ENCODE measurements at regions not wholly inside any gene's neighbourhood (a gene's known extent, or its start where the extent isn't known, plus 50 kb on each side); places are given as distances from the start of the nearest gene placed in this dataset.

DNA sequence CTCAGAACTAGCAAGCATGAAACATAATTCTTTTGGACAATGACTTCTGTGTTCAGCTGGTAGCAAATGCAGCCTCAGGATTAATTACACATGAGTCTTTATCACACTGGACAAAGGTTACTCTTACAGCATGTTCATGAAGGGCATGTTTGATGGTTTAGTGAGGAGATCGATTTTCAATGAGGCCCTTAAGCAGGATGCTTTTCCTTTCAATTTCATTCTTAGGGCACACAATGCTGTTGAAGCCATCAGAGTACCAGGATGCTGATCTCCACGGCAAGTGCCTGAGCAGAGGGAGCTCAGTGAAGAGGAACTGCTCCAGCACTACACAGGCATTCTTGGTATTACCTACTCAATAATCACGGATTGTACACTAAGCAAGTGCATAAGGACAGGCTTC is 542.0 kb downstream of the SNAPC1 start:
- H3K9me3 Mint-ChIP-seq: peaks cover 3 to 4% of the 10 kb centered on the region in 2 donors
- Histone ChIP-seq H3K4me3 (ENCODE audit: low read length) (no peak overlapping the region), H3K36me3 (ENCODE audit: control insufficient read depth, insufficient read depth, low read length) (no peaks in the 10 kb centered on the region), H3K9me3 (ENCODE audit: control insufficient read depth, insufficient read depth, low read length) (no peaks in the 10 kb centered on the region), H3K4me1 (ENCODE audit: control insufficient read depth, insufficient read depth, low read length) (no peaks in the 10 kb centered on the region), H3K27ac (ENCODE audit: low read length) (no peak overlapping the region), H3K27me3 (ENCODE audit: control insufficient read depth, insufficient read depth, low read length) (no peaks in the 10 kb centered on the region)
- no peaks in the 10 kb centered on the region for H3K4me1 Mint-ChIP-seq
- DNase-seq (no peak), ATAC-seq (no peak)
- H3K36me3 Mint-ChIP-seq: no peaks in the 10 kb centered on the region
- H3K27ac Mint-ChIP-seq: no peak overlapping the region
- H3K4me3 Mint-ChIP-seq: no peak overlapping the region
- no peaks in the 10 kb centered on the region for H3K27me3 Mint-ChIP-seq (ENCODE audit: low read depth in 2 of 2)
- TF ChIP-seq, protein P1, sequence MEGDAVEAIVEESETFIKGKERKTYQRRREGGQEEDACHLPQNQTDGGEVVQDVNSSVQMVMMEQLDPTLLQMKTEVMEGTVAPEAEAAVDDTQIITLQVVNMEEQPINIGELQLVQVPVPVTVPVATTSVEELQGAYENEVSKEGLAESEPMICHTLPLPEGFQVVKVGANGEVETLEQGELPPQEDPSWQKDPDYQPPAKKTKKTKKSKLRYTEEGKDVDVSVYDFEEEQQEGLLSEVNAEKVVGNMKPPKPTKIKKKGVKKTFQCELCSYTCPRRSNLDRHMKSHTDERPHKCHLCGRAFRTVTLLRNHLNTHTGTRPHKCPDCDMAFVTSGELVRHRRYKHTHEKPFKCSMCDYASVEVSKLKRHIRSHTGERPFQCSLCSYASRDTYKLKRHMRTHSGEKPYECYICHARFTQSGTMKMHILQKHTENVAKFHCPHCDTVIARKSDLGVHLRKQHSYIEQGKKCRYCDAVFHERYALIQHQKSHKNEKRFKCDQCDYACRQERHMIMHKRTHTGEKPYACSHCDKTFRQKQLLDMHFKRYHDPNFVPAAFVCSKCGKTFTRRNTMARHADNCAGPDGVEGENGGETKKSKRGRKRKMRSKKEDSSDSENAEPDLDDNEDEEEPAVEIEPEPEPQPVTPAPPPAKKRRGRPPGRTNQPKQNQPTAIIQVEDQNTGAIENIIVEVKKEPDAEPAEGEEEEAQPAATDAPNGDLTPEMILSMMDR (IDR thresholded peaks at IDR 0.05): no peak
- intact Hi-C loops (cut with micrococcal nuclease): no loop called here
- WGBS (ENCODE audit: insufficient coverage): 63% methylated on average over 3 of the region's 3 CpGs

DNA sequence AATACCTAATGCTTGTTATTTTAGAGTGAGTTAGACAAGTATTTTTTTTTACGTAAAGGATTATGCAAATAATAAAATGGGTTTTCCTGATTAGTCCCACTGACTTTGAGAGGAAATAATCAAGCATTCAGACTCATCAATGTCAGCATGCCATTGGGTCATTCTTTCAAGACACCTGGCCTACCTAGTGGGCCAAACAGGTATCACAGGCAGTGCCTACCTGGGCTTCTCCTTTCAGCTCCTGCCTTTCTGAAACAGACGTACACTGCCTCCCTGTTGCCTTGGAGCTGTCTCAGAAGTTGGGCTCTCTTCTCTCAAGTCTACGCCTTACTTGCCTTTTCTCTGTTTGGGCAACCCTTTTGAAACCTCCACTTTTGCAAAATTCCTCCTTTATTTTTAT is 545.6 kb downstream of the SNAPC1 start:
- Mint-ChIP-seq H3K27me3 (ENCODE audit: low read depth in 2 of 2) (no peaks in the 10 kb centered on the region), H3K36me3 (no peaks in the 10 kb centered on the region), H3K27ac (no peak overlapping the region), H3K4me3 (no peak overlapping the region), H3K4me1 (no peaks in the 10 kb centered on the region), H3K9me3 (no peaks in the 10 kb centered on the region)
- H3K4me1 ChIP-seq (ENCODE audit: control insufficient read depth, insufficient read depth, low read length): no peaks in the 10 kb centered on the region
- ATAC-seq (no peak), DNase-seq (no peak)
- H3K36me3 ChIP-seq (ENCODE audit: control insufficient read depth, insufficient read depth, low read length): no peaks in the 10 kb centered on the region
- TF ChIP-seq, protein P1 (IDR thresholded peaks at IDR 0.05): no peak
- H3K4me3 ChIP-seq (ENCODE audit: low read length): no peak overlapping the region
- no peaks in the 10 kb centered on the region for H3K9me3 ChIP-seq (ENCODE audit: control insufficient read depth, insufficient read depth, low read length)
- no peaks in the 10 kb centered on the region for H3K27me3 ChIP-seq (ENCODE audit: control insufficient read depth, insufficient read depth, low read length)
- WGBS (ENCODE audit: insufficient coverage): 94% methylated on average over 3 of the region's 3 CpGs
- H3K27ac ChIP-seq (ENCODE audit: low read length): no peak overlapping the region
- intact Hi-C loops (cut with micrococcal nuclease): no loop called here

DNA sequence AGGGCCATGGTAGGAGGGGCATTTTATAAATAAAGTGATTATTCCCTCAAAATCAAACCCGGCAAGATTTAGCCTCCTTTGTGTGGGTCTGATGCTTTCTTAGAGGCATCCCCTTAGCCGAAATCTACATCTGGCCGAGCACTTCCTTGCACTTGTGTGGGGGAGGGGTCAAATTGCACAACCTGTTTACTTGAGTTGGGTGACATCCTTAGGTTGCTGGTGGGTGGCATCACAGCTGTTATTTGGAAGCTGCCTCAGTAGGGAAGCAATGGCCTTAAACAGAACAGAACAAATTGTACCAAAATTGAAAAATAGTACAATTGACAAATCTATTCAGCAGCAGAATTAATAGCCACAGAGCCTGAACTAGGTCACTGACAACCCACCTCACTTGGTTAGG is 546.1 kb downstream of the SNAPC1 start:
- TF ChIP-seq, protein P1 (IDR thresholded peaks at IDR 0.05): no peak
- Mint-ChIP-seq H3K36me3 (no peaks in the 10 kb centered on the region), H3K9me3 (no peaks in the 10 kb centered on the region), H3K27ac (no peak overlapping the region), H3K4me3 (no peak overlapping the region), H3K4me1 (no peaks in the 10 kb centered on the region), H3K27me3 (ENCODE audit: low read depth in 2 of 2) (no peaks in the 10 kb centered on the region)
- DNase-seq (no peak), ATAC-seq (no peak)
- no peaks in the 10 kb centered on the region for H3K36me3 ChIP-seq (ENCODE audit: control insufficient read depth, insufficient read depth, low read length)
- H3K27ac ChIP-seq (ENCODE audit: low read length): no peak overlapping the region
- no peaks in the 10 kb centered on the region for H3K27me3 ChIP-seq (ENCODE audit: control insufficient read depth, insufficient read depth, low read length)
- no peaks in the 10 kb centered on the region for H3K9me3 ChIP-seq (ENCODE audit: control insufficient read depth, insufficient read depth, low read length)
- WGBS (ENCODE audit: insufficient coverage): 78% methylated on average over 3 of the region's 3 CpGs
- H3K4me1 ChIP-seq (ENCODE audit: control insufficient read depth, insufficient read depth, low read length): no peaks in the 10 kb centered on the region
- intact Hi-C loops (cut with micrococcal nuclease): no loop called here
- no peak overlapping the region for H3K4me3 ChIP-seq (ENCODE audit: low read length)

DNA sequence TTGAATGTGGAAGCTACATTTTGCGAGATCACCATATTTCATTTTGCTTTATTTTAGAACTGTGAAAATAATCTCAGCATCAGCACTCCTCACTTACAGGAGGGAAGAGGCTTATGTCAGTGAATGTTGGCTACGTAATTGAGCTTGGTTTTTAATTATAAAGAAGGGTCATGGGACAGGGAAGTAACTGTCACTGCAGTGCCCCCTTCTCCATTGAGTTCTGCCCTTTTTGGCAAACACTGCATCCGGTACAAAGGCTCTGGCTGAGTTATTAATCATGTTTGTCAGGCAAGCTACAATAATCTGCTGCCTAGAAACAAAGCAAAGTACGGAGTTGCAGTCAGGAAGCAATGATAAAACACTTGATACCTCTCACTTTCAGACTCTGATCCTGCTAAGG is 546.7 kb downstream of the SNAPC1 start:
- Mint-ChIP-seq H3K4me1 (no peaks in the 10 kb centered on the region), H3K36me3 (no peaks in the 10 kb centered on the region), H3K9me3 (no peaks in the 10 kb centered on the region), H3K4me3 (no peak overlapping the region), H3K27me3 (ENCODE audit: low read depth in 2 of 2) (no peaks in the 10 kb centered on the region), H3K27ac (no peak overlapping the region)
- intact Hi-C loops (cut with micrococcal nuclease): no loop called here
- no peaks in the 10 kb centered on the region for H3K9me3 ChIP-seq (ENCODE audit: control insufficient read depth, insufficient read depth, low read length)
- H3K4me1 ChIP-seq (ENCODE audit: control insufficient read depth, insufficient read depth, low read length): no peaks in the 10 kb centered on the region
- WGBS (ENCODE audit: insufficient coverage): 3% methylated on average over 3 of the region's 4 CpGs
- TF ChIP-seq, protein P1 (IDR thresholded peaks at IDR 0.05): no peak
- H3K27ac ChIP-seq (ENCODE audit: low read length): no peak overlapping the region
- DNase-seq: no peak
- no peaks in the 10 kb centered on the region for H3K36me3 ChIP-seq (ENCODE audit: control insufficient read depth, insufficient read depth, low read length)
- H3K4me3 ChIP-seq (ENCODE audit: low read length): no peak overlapping the region
- no peaks in the 10 kb centered on the region for H3K27me3 ChIP-seq (ENCODE audit: control insufficient read depth, insufficient read depth, low read length)
- ATAC-seq: no peak

All from natural killer cell (primary cell).